Activated naive CD4-positive, alpha-beta T cell treated with anti-CD3 and anti-CD28 coated beads for 36 hours (primary cell): ENCODE measurements at regions not wholly inside any gene's neighbourhood (a gene's known extent, or its start where the extent isn't known, plus 50 kb on each side); places are given as distances from the start of the nearest gene placed in this dataset.
"Not testable (repeated sequence)": the region's sequence is repeated elsewhere in the genome, so short reads cannot be mapped to it uniquely, and the experiment has no call there.

Source experiments
- CTCF ChIA-PET: fragments of 350-600 bp; sonication (Branson Sonifier 250); formaldehyde crosslinking; loops from one replicate; lab custom pipeline; 2021; ENCODE audit warnings: antibody characterized with exemption; lab: Charles Lee
- DNase-seq: peaks from one replicate; pipeline ENCODE4 v3.0.0-alpha.2; 2020
- H3K27ac Mint-ChIP-seq: one replicate; pipeline ENCODE4 v1.8.0; 2021; ENCODE audit warnings: mild to moderate bottlenecking, mixed read lengths
- H3K27me3 Mint-ChIP-seq: one replicate; pipeline ENCODE4 v1.8.0; 2021; ENCODE audit warnings: low read depth, mixed read lengths
- H3K36me3 Mint-ChIP-seq: one replicate; pipeline ENCODE4 v1.8.0; 2021; ENCODE audit warnings: low read depth, mixed read lengths
- H3K4me1 Mint-ChIP-seq: one replicate; pipeline ENCODE4 v1.8.0; 2021; ENCODE audit warnings: low read depth, mixed read lengths
- H3K4me3 Mint-ChIP-seq: one replicate; pipeline ENCODE4 v1.8.0; 2021; ENCODE audit warnings: mild to moderate bottlenecking, moderate library complexity, mixed read lengths
- H3K9me3 Mint-ChIP-seq: one replicate; pipeline ENCODE4 v1.8.0; 2021; ENCODE audit warnings: mixed read lengths
- intact Hi-C: fragments of 100-400 bp; cut with micrococcal nuclease; formaldehyde crosslinking; loops from one replicate; pipeline ENCODE4 v1.15.1; 2023

- no peaks in the 10 kb centered on the region for H3K4me1 Mint-ChIP-seq
- intact Hi-C loops: no loop called here
- peaks cover 5% of the 10 kb centered on the region for H3K9me3 Mint-ChIP-seq
- no peaks in the 10 kb centered on the region for H3K36me3 Mint-ChIP-seq
- no peak overlapping the region for H3K4me3 Mint-ChIP-seq
- no peak overlapping the region for H3K27ac Mint-ChIP-seq
- H3K27me3 Mint-ChIP-seq: no peaks in the 10 kb centered on the region
- DNase-seq: no peak
- CTCF ChIA-PET: interaction anchor here (0.6 to 0.7 kb wide), 2 partner anchors 14 to 25 kb away, joined by 3 read pairs; no protein-coding TSS in a partner anchor
Observed at GRCh38 chr4:160038615-160039014, 935.7 kb downstream of the RAPGEF2 start.

DNA sequence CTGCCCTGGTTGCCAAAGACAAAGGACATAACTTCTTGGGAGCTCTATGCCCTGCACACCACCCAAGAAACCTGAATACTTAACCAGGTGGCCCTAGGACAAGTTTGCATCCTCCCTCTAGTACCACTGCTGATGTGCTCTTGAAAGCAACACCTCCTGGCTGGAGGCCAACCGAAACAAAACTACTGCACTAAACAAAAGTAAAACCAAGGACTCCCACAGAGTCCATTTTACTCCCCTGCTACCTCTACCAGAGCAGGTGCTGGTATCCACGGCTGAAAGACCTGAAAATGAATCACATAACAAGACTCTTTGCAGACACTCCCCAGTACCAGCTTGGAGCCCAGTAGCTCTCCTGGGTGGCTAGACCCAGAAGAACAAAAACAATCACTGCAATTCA, 941.8 kb downstream of the RAPGEF2 start:
- intact Hi-C loops: no loop called here
- no peaks in the 10 kb centered on the region for H3K36me3 Mint-ChIP-seq
- no peak overlapping the region for H3K4me3 Mint-ChIP-seq
- no peak for DNase-seq
- peaks cover 1% of the 10 kb centered on the region for H3K9me3 Mint-ChIP-seq
- no peaks in the 10 kb centered on the region for H3K4me1 Mint-ChIP-seq
- CTCF ChIA-PET: no interaction called here
- H3K27ac Mint-ChIP-seq: no peak overlapping the region
- no peaks in the 10 kb centered on the region for H3K27me3 Mint-ChIP-seq

GRCh38 chr4:160082432-160083207, 979.7 kb downstream of the RAPGEF2 start:
- CTCF ChIA-PET: no interaction called here
- intact Hi-C loops: no loop called here

GRCh38 chr4:160091631-160092030, 988.8 kb downstream of the RAPGEF2 start:
- CTCF ChIA-PET: no interaction called here
- intact Hi-C loops: no loop called here
- Mint-ChIP-seq H3K27me3 (no peaks in the 10 kb centered on the region), H3K36me3 (no peaks in the 10 kb centered on the region), H3K4me3 (no peak overlapping the region), H3K4me1 (no peaks in the 10 kb centered on the region), H3K27ac (no peak overlapping the region), H3K9me3 (peaks cover 5% of the 10 kb centered on the region)
- no peak for DNase-seq

More at GRCh38 chr4:160082432-160083207, 979.7 kb downstream of the RAPGEF2 start:
- Mint-ChIP-seq H3K4me1 (no peaks in the 10 kb centered on the region), H3K27ac (no peak overlapping the region), H3K27me3 (no peaks in the 10 kb centered on the region), H3K4me3 (no peak overlapping the region), H3K9me3 (peaks cover 4% of the 10 kb centered on the region), H3K36me3 (no peaks in the 10 kb centered on the region)
- DNase-seq: no peak

DNA sequence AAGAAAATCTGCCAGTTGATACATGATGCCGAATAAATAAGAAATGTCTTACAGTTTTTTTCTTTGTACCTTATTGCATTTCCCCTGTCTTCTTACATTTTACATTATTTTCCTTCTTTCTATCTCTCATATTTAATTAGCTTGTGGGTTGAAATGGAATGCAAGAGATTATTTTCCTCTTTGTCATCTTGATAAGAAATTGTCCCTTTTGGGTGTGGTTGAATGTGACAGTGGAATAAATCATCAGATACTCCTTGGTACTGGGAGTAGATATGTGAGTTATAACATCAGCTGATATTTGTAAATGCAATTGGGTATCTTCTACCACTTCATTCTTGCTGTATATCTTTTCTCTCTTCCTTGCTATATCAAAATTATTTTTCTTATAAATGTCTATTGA, 997.4 kb downstream of the RAPGEF2 start:
- Mint-ChIP-seq H3K9me3 (peaks cover 1% of the 10 kb centered on the region), H3K27ac (no peak overlapping the region), H3K36me3 (no peaks in the 10 kb centered on the region), H3K27me3 (no peaks in the 10 kb centered on the region), H3K4me1 (no peaks in the 10 kb centered on the region), H3K4me3 (no peak overlapping the region)
- intact Hi-C loops: no loop called here
- no peak for DNase-seq
- CTCF ChIA-PET: no interaction called here

- intact Hi-C loops: no loop called here
- no peak overlapping the region for H3K4me3 Mint-ChIP-seq
- H3K27me3 Mint-ChIP-seq: no peaks in the 10 kb centered on the region
- H3K27ac Mint-ChIP-seq: no peak overlapping the region
- DNase-seq: no peak
- H3K4me1 Mint-ChIP-seq: no peaks in the 10 kb centered on the region
- CTCF ChIA-PET: no interaction called here
- H3K9me3 Mint-ChIP-seq: peaks cover 21% of the 10 kb centered on the region
- H3K36me3 Mint-ChIP-seq: no peaks in the 10 kb centered on the region
Observed at GRCh38 chr4:160110891-160111290, 1008.0 kb downstream of the RAPGEF2 start.

GRCh38 chr4:160117686-160118085, 1014.8 kb downstream of the RAPGEF2 start:
- DNase-seq: no peak
- intact Hi-C loops: no loop called here
- Mint-ChIP-seq H3K27me3 (no peaks in the 10 kb centered on the region), H3K4me3 (no peak overlapping the region), H3K36me3 (no peaks in the 10 kb centered on the region), H3K27ac (no peak overlapping the region), H3K4me1 (no peaks in the 10 kb centered on the region), H3K9me3 (peaks cover 8% of the 10 kb centered on the region)
- CTCF ChIA-PET: no interaction called here

GRCh38 chr4:160125576-160126287, 1022.9 kb downstream of the RAPGEF2 start:
- H3K4me1 Mint-ChIP-seq, H3K9me3 Mint-ChIP-seq, H3K4me3 Mint-ChIP-seq, intact Hi-C loops, DNase-seq, H3K36me3 Mint-ChIP-seq, H3K27ac Mint-ChIP-seq, H3K27me3 Mint-ChIP-seq, CTCF ChIA-PET: not testable (repeated sequence)

GRCh38 chr4:160127211-160127610, 1024.3 kb downstream of the RAPGEF2 start:
- Mint-ChIP-seq H3K4me1 (no peaks in the 10 kb centered on the region), H3K36me3 (no peaks in the 10 kb centered on the region), H3K4me3 (no peak overlapping the region), H3K27ac (no peak overlapping the region), H3K9me3 (peaks cover 7% of the 10 kb centered on the region), H3K27me3 (no peaks in the 10 kb centered on the region)
- no peak for DNase-seq
- intact Hi-C loops: no loop called here
- CTCF ChIA-PET: no interaction called here

- Mint-ChIP-seq H3K9me3 (peaks cover 16% of the 10 kb centered on the region), H3K27me3 (no peaks in the 10 kb centered on the region), H3K36me3 (no peaks in the 10 kb centered on the region), H3K4me1 (no peaks in the 10 kb centered on the region), H3K27ac (no peak overlapping the region), H3K4me3 (no peak overlapping the region)
- CTCF ChIA-PET: no interaction called here
- DNase-seq: no peak
- intact Hi-C loops: no loop called here
Observed at GRCh38 chr4:160129439-160129838, 1026.6 kb downstream of the RAPGEF2 start.

DNA sequence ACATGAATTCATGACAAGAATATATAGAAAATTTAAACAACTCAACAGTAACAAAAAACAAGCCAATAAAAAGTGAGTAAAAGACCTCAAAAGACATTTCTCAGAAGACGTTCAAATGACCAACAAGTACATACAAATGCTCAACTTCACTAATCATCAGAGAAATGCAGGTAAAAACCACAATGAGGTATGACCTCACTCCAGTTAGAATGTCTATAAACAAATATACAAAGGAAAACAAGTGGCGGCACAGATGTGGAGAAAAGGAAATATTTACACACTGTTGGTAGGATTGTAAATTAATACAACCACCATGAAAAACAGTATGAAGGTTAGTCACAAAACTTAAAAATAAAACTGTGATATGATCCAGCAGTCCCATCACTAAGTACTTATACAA, 1033.1 kb downstream of the RAPGEF2 start:
- H3K9me3 Mint-ChIP-seq: peaks cover 18% of the 10 kb centered on the region
- H3K27ac Mint-ChIP-seq: no peak overlapping the region
- H3K27me3 Mint-ChIP-seq: no peaks in the 10 kb centered on the region
- intact Hi-C loops: no loop called here
- CTCF ChIA-PET: no interaction called here
- DNase-seq: no peak
- no peak overlapping the region for H3K4me3 Mint-ChIP-seq
- no peaks in the 10 kb centered on the region for H3K36me3 Mint-ChIP-seq
- H3K4me1 Mint-ChIP-seq: no peaks in the 10 kb centered on the region

- Mint-ChIP-seq H3K9me3 (peaks cover 8% of the 10 kb centered on the region), H3K27ac (no peak overlapping the region), H3K4me1 (no peaks in the 10 kb centered on the region), H3K27me3 (no peaks in the 10 kb centered on the region), H3K4me3 (no peak overlapping the region), H3K36me3 (no peaks in the 10 kb centered on the region)
- CTCF ChIA-PET: no interaction called here
- no peak for DNase-seq
- intact Hi-C loops: no loop called here
Observed at GRCh38 chr4:160141206-160141605, 1038.3 kb downstream of the RAPGEF2 start.

GRCh38 chr4:160142579-160142978, 1039.7 kb downstream of the RAPGEF2 start:
- CTCF ChIA-PET: no interaction called here
- intact Hi-C loops: no loop called here

More at GRCh38 chr4:160142579-160142978, 1039.7 kb downstream of the RAPGEF2 start:
- H3K36me3 Mint-ChIP-seq: no peaks in the 10 kb centered on the region
- peaks cover 5% of the 10 kb centered on the region for H3K9me3 Mint-ChIP-seq
- H3K27me3 Mint-ChIP-seq: no peaks in the 10 kb centered on the region
- H3K4me3 Mint-ChIP-seq: no peak overlapping the region
- H3K27ac Mint-ChIP-seq: no peak overlapping the region
- no peak for DNase-seq
- H3K4me1 Mint-ChIP-seq: no peaks in the 10 kb centered on the region
